ENCODE measurements at regions not wholly inside any gene's neighbourhood (a gene's known extent, or its start where the extent isn't known, plus 50 kb on each side); places are given as distances from the start of the nearest gene placed in this dataset.
A peak's percentile ranks its signal among the peaks of the same experiment; 100 is the strongest.

DNA sequence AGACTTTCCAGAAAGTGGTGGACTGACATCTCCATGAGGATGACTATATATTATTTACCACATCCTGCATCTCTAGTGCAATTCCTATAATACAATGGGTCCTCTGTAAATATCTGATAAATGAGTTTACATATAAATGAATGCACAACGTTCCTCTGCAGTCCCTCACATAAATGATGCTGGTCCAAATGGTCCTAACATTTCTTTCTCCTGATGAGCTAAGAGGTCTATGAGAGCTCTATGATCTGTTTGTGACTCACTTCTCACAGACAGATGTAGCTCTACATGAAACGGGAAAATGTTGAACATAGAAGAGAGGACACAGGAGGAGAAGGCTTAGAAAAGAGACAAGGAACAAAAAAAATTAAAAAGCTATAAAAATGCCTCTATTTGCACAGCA, 201.2 kb upstream of the PIK3C3 start:
- no peak for DNase-seq

DNA sequence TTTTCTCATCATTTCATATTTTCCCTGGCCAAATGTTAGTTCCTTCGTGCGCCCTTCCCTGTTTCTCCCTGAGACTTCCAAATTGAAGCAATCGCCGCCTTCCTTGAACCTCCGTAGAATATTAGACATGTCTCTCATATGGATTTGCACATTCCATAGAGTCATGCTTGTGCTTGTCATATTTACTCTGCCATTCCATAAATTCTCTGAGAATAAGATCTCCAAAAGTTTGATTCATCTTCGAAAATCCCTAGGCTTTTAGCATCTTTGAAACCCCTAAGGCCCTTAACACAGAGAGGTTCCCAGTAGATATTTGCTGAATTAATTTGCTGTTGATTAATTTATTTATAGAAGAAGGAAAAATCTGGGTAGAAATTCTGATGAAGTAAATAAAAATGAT, 202.2 kb upstream of the PIK3C3 start:
- DNase-seq = no peak

DNA sequence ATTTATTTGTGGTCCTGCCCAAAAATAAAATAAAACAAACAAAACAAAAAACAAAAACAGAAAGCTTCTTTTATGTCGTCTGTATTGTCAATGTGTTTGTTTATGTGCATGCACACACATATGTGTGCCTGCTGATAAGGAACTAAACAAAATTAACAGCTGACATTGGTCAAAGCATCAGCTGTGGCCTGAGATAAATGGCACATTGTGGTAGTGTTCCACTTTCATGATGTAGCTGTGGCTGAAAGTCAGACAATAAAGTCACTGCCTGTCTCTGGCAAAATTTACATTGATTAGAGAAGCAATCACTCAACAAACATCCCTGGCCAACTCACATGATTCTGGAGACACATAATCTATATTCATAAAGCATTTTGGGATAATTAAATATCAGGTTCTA, 203.4 kb upstream of the PIK3C3 start:
- no peak for DNase-seq

DNA sequence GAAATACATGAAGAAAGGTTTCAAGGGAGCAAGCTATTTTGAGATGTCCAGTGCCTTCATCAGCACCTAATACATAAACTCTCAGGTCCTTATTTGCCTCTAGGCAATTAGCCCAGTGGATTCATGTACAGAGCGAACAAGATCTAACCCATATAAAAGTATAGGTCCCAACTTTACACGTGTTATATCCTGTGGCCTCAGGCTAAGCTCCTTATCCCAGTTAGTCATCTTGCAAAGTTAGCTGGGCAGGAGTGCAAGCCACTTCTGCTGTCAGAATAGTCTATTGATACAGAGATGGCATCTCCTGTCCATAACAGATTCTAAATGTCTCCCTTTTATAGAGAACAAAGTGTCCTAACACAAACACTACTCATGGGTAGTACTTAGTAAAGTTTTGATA, 203.9 kb upstream of the PIK3C3 start:
- no peak for DNase-seq

DNA sequence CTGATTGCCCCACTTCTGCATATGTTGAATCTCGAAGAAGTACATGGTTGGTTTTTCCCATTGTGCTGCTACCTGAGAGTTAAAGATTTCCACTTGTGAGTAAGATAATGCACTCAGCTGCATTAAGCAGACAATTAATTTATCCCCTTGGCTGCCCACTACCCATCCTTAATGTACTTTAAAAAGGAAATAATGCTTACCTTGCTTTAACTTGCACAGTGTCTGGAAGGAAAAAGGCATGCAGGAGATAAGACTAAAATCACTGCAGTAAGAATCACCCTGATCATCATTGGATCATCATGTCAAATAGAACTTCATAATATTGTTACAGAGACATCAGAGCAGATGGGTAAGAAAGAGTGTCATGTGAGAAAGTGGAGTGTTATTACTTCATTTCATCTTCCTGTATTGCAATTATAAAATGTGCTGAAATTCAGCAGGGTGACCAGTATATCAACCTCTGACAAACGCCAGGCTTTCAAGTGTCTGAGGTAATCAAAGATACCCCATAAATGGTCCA, 207.3 kb upstream of the PIK3C3 start:
- no peak for DNase-seq

DNA sequence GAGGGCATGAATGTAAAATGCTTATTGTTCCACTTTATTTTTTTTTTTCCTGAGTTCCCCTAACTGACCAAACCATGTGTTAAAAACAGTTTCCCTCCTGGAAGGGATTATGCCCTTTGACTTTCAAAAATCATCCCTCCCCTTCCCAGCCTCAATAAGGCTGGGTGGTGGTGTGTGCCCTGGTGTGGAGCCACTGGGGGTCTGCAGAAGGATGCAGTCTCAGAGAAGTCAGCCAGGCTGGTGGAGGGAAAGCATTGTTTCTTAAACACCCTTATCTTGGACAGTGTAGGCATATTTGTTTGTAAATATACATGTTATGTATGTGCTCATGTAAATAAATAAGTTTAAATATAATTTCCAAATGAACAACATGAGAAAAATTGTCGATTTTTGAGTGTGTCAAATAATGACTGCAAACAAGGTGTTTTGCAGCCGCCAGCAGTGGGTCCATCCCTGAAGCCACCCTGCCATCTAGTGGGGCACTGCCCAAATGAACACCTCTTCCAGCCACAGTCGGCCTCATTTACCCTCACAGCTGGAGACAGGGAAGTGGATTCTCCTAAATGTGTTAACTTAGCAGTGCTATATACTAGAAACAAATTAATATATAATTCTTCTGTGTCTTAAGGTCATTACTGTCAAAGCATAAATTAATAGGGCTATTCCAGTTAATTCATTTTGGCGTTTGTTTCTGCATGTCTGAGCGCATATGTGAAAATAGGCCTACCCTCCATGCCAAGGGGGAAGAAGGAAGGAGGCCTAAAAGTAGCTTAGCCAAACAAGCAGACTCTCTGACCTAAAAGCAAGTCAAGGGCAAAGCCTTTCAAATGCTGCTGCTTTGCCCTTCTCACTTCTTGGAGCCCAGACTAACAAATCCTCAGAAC, 209.6 kb upstream of the PIK3C3 start:
- DNase-seq = peak; percentile 1 to 9

DNA sequence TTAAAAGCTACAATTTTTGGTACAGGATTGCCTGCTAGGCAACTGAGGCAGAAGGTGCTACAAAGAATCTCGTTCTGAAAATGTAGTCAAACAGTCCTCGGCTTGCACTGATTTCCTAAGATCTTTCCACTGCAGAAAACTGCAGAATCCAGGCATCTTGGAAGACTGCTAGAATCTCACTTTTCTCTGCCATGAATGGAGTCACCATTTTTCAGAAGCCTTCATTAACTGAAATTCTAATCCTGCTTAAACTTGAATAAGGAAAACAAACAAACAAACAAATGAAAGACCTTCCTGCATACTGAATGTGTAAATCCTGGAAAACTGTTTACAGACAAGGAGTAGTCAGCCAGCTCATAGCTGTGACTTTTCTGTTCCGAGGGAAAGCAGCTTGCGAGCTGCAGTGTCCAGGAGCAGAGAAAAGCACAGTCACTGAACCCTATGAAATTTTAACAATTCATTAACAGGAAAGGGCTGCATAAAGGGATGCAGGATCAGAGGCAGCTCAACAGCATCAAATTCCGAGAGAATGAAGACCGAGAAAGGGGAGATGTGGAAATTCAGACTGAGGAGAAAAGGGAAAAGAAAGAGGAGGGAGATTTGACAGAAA, 210.5 kb upstream of the PIK3C3 start:
- DNase-seq = no peak

DNA sequence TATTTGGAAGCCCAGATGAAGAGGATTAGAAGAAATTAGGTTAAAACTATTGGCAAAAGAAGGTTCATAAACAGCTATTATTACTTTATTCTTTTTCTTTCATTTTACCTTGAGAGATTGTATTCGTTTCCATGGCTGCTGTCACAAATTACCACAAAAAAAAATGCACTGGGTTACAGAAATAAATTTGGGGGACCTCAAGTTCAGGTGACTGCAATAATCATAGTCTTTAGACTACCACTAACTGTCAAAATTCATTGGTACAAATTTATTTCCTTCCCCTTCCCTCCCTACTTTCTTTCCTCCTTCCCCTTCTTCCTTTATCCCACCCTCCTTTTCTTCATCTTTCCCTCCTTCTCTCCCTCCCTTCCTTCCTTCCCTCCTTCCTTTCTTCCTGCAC, 217.8 kb upstream of the PIK3C3 start:
- no peak for DNase-seq

DNA sequence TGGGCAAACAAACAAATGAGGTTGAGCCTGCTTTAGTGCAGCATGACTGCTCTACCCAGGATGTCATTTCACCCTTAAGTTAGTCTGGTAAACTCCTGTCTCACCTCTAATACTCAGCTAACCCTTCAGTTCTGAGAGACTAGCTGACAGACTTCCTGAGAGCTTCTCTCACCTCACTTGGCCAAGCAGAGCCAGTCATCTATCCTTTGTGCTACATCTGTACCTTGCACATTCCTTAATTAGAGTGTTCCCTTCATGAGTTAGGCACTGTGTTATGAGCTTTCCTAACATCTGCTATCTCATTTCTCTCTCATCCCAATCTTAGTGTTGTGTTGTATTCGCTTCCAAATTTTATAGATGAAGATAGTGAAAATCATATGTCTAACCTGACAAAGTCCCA, 220.1 kb upstream of the PIK3C3 start:
- DNase-seq = no peak

DNA sequence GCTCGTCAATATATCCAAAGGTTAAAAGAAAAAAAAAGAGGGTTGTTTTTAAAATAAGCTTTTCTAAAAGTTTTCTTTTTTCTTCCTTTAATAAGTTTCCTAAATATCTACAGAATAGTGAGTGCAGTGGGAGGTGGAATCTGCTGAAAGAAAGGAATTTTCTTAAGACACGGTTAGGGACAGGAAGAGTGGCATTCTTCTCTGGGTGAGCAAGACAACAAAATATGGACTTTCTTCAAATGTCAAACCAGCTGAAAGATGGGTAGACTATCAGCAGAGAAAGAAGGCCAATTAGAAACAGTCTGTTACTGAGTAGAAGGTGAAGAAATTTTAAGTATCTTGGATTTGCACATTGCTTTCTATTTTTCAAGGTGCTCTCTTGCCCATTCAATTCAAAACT, 222.7 kb upstream of the PIK3C3 start:
- DNase-seq = no peak

DNA sequence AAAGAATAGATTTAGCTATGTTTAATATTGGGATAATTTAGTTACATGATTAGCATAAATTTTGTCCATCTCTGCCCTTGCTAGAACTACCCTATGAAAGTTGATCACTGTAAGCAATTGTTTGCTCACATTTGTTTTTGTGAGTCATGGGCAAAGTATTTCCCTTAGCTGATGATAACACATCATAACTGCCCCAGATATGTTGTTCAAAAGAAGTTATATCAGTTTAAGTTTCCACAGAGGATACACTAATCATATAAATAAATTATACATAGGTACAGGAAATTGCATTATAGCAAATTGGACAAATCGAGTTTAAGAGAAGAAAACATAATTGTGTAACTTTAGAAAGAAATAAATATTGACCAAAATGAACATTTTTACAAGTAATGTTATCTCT, 223.2 kb upstream of the PIK3C3 start:
- DNase-seq = no peak

DNA sequence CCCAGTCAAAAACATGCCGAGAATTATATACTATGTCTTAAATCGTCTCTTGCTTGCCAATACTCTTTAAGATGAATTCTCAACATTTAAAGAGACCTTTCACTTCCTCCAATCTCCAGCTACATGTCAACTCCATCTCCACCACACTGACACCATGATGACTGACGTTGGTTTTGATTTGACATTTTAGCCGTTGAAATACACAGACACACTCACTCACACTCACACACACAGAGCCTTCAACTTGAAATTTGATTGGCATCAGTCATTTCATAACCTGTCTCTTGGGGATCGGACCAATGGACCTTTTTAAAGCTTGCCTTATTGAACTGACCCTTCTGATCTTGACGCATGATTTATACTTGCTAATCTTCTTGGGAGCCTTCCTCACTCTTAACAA, 230.8 kb upstream of the PIK3C3 start:
- DNase-seq = no peak

DNA sequence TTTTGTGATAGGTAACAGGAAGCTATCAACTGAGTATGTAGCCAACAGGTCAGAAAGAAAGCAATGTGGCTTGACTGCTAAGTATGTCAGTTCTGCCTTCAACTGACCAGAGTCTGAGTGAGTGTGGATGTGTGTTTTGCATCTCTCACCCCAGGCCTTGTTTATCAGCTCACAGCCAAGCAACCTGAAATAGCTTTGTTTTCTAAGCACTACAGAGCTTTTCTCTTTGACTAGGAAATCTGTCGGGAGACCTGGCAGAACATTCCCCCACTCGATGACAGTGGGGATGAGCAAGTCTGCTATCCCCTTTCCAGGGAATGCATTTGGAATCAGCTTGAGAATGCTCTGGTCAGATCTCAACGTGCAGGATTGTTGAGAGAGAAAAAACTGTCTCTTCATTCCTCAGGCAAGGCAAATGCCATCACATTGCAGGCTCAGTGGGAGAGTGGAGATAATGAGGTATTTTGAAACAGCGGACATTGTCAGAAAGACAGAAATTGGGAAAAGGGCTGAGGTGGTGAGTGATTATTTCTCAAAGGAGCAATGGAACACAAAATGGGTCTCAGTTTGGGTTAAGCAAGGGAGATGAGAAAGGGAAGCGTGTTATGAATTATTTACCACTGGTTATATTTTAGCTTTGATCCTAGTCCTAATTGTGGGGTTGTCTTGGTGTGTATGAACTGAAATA, 233.8 kb upstream of the PIK3C3 start:
- no peak for DNase-seq

DNA sequence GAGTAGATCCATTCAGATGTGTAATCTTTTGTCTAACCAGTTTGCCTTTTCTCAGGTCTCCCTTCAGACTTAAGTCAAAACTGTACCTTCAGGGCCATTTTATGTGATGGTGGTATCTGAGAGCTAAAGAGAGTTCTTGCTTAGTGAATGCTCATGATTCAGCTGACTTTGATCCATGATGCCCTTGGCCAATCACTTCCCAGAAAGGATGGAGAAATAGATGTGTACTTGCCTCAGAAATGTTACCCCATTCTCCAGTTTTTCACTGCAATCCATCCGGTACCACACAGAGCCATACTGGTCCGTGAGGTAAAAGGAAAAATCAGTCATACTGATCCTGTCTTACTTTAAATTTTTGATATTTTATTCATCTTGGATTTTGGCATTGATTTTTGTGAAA, 234.8 kb upstream of the PIK3C3 start:
- DNase-seq = no peak

DNA sequence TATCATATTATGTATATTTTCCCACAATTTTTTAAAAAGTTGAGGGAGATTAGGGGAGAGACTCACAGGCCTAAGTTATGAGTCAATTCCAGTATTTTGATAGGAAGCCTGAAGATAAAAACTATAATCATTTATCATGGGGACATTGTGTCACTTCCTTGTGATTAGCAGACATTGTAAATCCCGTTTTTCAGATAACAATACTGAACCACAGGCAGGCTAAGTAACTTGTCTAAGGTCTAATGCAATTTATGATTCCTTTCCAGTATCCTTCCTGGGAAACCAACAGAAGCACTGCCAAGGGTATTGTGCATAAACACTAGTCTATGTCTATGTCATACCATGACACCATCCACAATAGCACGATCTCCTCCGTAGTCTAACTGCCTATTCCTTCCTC, 235.2 kb upstream of the PIK3C3 start:
- no peak for DNase-seq

DNA sequence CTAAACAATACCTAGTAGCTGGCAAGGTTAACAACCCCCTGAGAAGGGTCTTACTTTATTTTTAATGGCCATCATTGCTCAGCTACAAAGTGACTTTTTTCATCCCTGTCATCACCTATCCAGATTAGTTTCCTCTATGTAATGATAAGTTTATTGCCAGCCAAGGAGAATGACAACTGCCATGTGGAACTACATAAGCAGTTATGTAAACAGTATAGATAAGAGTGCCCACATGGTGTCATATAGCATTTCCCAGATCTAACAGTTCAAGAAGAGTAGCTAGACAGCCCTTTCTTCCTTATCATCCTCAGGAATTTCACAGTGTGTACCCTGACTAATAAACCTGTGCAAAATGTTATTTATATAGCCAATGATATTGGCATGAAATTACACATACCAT, 240.2 kb upstream of the PIK3C3 start:
- no peak for DNase-seq

DNA sequence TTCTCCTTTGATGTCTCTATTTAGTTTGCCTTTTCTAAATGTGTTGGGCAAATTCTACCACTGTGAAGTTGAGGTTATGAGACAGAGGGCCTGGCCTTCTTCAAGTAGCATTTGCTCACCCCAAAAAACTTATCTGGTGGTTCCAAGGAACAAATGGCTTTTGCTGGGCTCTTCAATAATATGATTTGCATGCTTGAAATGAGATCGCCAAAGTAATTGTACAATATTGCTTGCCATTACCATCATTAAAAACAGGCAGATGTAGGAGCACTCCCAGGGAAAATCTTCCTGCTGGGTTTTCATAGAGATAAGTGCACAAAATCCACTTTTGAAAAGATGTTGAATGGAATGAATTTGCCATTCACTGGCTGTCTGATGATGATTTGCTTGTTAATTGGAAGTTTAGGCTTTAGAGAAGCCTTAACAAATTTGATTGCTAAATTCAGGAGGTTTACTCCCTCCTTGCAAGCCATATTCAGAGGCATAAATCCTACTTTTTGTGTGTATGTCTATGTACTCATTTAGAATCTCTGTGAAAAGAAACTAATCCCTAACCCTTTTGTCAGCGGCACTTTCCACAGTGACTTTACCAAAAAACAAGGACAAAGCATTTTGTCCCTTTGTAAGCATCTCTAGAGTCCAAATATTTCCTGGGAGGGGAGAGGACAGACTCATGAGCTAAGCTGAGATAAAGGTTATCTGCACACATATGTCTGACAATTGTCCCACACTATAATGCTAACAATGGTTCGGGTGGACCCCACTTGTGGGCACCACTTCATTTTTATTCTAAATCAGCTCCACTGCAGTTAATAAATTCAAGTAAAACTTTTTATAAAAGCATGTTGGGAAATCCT, 240.8 kb upstream of the PIK3C3 start:
- DNase-seq = no peak

DNA sequence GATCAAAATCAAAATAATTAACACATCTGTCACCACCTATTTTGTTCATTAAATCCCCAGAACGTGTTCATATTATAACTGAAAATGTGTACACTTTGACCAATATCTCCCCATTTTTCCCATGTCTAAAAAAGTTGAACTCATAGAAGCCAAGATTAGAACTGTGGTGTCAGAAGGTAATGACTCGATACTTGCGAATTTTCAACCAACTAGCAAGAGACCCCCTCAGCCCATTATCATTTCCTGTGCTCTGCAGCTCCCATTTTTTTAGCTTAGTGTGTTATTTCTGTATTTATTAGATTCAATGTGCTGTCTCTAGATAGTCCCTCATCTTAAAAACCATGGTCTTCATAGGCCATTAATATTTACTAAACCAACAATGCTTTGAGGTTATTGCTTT, 248.7 kb upstream of the PIK3C3 start:
- no peak for DNase-seq

DNA sequence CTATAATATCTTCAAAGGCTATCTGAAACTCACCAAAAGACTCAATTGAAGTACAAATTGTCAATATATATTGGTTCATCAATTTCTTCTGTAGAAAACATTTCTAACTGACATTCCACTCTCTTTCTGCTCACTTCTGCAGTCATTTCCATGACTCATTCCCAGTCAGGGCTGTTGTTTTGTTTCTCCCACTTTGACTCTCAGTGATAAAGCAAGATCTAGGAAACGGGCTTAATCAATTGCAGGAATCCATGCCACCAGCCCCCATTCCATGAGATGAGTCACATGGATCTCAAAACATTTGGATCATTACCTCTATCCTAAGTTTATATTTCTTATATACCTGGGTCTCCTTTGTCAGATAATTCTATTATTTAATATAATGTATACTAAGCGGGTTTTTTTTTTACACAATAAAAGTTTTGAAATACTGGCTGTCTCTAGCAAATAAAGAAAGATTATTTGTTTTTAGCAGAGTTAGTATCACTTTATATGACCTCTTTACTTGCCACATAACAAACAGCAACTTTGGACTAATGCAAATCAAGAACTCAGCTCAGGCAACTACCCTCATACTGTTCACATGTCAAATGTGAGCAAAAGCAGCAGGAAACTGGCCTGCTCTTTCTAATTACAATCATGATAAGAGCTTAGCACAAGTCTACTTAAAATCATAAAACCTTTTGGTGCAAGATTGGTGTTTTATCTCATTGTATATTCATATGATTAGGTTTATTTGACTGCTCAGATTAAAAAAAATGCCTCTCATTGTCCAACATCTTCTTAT, 251.1 kb upstream of the PIK3C3 start:
- no peak for DNase-seq

DNA sequence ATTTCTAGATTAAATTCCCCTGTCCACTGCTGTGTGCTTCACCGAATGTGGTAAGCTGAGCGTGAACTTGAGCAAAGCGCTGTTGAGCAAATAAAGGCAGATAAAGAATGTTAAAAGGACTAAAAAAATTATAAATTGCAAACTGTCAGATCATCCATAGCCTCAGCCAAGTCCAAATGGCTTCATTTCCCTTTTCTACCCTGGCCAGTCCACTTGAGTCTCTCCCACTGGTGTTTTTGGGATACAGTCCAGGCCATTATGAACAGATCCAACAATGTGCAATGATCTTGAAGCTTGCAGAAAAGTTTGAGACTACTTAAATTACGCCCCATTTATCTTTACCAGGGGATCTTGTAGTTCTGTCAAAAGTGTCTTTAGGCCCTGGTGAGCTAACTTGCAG, 254.6 kb upstream of the PIK3C3 start:
- DNase-seq = no peak

DNA sequence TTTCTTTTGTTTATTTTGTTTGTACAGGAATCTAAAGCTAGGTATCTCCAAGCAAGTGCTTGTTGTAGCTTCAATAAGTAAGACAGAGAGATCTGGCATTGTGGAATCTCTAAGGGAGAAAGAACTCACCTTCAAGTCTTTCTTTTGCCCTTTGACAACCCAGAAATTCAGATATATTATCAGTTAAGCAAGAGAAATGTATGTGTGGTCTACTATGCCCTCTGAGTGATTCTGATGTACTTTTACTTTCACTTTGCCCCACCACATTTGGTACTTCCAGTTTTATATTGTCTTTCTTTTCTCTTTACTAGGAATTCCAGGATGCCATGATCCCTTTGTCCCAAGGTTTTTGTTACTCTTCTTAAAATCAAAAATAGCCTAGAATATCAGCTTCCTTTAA, 259.6 kb upstream of the PIK3C3 start:
- DNase-seq = no peak

DNA sequence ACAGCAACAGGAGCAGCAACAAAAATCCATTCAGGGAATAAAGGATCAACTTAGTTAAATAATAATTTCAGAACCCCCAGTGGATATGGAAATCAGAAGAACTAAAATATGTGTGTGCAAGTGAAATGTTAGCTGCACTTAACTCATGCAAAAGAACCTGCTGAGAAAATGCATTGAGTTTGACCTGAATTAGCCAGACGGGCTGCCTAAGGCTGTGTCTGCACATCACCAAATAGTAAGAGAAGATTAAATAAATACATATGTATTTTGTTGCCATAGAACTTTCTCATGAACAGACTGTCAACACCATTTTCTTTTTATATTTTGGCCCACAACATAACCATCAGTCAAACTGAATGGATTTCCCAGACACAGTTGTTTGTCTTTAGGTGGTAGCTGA, 262.0 kb upstream of the PIK3C3 start:
- no peak for DNase-seq

Measured in inflammatory macrophage treated with lipopolysaccharide for 1 hour (primary cell).